ENCODE measurements at regions not wholly inside any gene's neighbourhood (a gene's known extent, or its start where the extent isn't known, plus 50 kb on each side); places are given as distances from the start of the nearest gene placed in this dataset.

- no peaks in the 10 kb centered on the region for H3K36me3 ChIP-seq (ENCODE audit: control insufficient read depth in 2 of 2, extremely low read depth in 1 of 2, insufficient read depth in 1 of 2, low read length in 1 of 2)
- ATAC-seq (replicated peaks in 1 of 4) (no peak), DNase-seq (no peak)
- no peaks in the 10 kb centered on the region for H3K36me3 Mint-ChIP-seq
- no peaks in the 10 kb centered on the region for H3K4me1 ChIP-seq (ENCODE audit: control insufficient read depth in 1 of 2, extremely low read depth in 1 of 2, insufficient read depth in 2 of 2, low read length in 2 of 2)
- WGBS (ENCODE audit: insufficient coverage) = no CpG with 5 or more reads among the region's 1 CpG
- peaks cover 3 to 7% (median 3%) of the 10 kb centered on the region in 3 donors for H3K9me3 Mint-ChIP-seq
- H3K4me1 Mint-ChIP-seq = no peaks in the 10 kb centered on the region
- H3K27me3 Mint-ChIP-seq = peaks cover 0 to 2% of the 10 kb centered on the region in 2 donors
- ChIA-PET POLR2A (no interaction called here), CTCF (no interaction called here)
- H3K4me3 Mint-ChIP-seq = no peak overlapping the region
- H3K27ac ChIP-seq (ENCODE audit: low read length) = no peak overlapping the region
- no peaks in the 10 kb centered on the region for H3K27me3 ChIP-seq (replicated peaks in 1 of 2; ENCODE audit: control insufficient read depth in 2 of 2, extremely low read depth in 1 of 2, insufficient read depth in 2 of 2, low read length in 1 of 2)
- no peak overlapping the region for H3K4me3 ChIP-seq (ENCODE audit: control insufficient read depth in 1 of 2, extremely low read depth in 1 of 2, low read length in 1 of 2)
- no peak overlapping the region for H3K27ac Mint-ChIP-seq
- H3K9me3 ChIP-seq = no peaks in the 10 kb centered on the region
Measured at GRCh38 chr1:163537809-163538208, 216.1 kb downstream of the NUF2 start.

GRCh38 chr1:163538667-163539066 is 216.9 kb downstream of the NUF2 start:
- 85% methylated on average over 4 of the region's 4 CpGs for WGBS (ENCODE audit: insufficient coverage)
- Mint-ChIP-seq H3K4me1 (no peaks in the 10 kb centered on the region), H3K36me3 (no peaks in the 10 kb centered on the region), H3K9me3 (peaks cover 2 to 6% (median 3%) of the 10 kb centered on the region in 3 donors), H3K27me3 (no peaks in the 10 kb centered on the region), H3K27ac (no peak overlapping the region), H3K4me3 (no peak overlapping the region)
- H3K36me3 ChIP-seq (ENCODE audit: control insufficient read depth in 2 of 2, extremely low read depth in 1 of 2, insufficient read depth in 1 of 2, low read length in 1 of 2) = no peaks in the 10 kb centered on the region
- no peaks in the 10 kb centered on the region for H3K4me1 ChIP-seq (ENCODE audit: control insufficient read depth in 1 of 2, extremely low read depth in 1 of 2, insufficient read depth in 2 of 2, low read length in 2 of 2)
- DNase-seq (no peak), ATAC-seq (replicated peaks in 1 of 4) (no peak)
- ChIA-PET CTCF (interaction anchor here in 1 of 2 donors (0.5 kb wide), 1 partner anchor 8 kb away, joined by 3 read pairs; no protein-coding TSS in a partner anchor), POLR2A (no interaction called here)
- H3K4me3 ChIP-seq (ENCODE audit: control insufficient read depth in 1 of 2, extremely low read depth in 1 of 2, low read length in 1 of 2) = no peak overlapping the region
- H3K27ac ChIP-seq (ENCODE audit: low read length) = no peak overlapping the region
- H3K9me3 ChIP-seq = no peaks in the 10 kb centered on the region
- H3K27me3 ChIP-seq (replicated peaks in 1 of 2; ENCODE audit: control insufficient read depth in 2 of 2, extremely low read depth in 1 of 2, insufficient read depth in 2 of 2, low read length in 1 of 2) = no peaks in the 10 kb centered on the region

GRCh38 chr1:163540727-163541126 is 219.0 kb downstream of the NUF2 start:
- Histone ChIP-seq H3K27ac (ENCODE audit: low read length) (no peak overlapping the region), H3K9me3 (no peaks in the 10 kb centered on the region), H3K4me1 (ENCODE audit: control insufficient read depth in 1 of 2, extremely low read depth in 1 of 2, insufficient read depth in 2 of 2, low read length in 2 of 2) (no peaks in the 10 kb centered on the region), H3K27me3 (replicated peaks in 1 of 2; ENCODE audit: control insufficient read depth in 2 of 2, extremely low read depth in 1 of 2, insufficient read depth in 2 of 2, low read length in 1 of 2) (no peaks in the 10 kb centered on the region), H3K4me3 (ENCODE audit: control insufficient read depth in 1 of 2, extremely low read depth in 1 of 2, low read length in 1 of 2) (no peak overlapping the region), H3K36me3 (ENCODE audit: control insufficient read depth in 2 of 2, extremely low read depth in 1 of 2, insufficient read depth in 1 of 2, low read length in 1 of 2) (no peaks in the 10 kb centered on the region)
- no peak for DNase-seq
- WGBS (ENCODE audit: insufficient coverage) = 100% methylated on average over 1 of the region's 2 CpGs
- no peak overlapping the region for H3K4me3 Mint-ChIP-seq
- no peak for ATAC-seq (replicated peaks in 1 of 4)
- H3K27ac Mint-ChIP-seq = no peak overlapping the region
- no peaks in the 10 kb centered on the region for H3K36me3 Mint-ChIP-seq
- no peaks in the 10 kb centered on the region for H3K4me1 Mint-ChIP-seq
- CTCF ChIA-PET = no interaction called here
- H3K9me3 Mint-ChIP-seq = peaks cover 0 to 3% (median 0%) of the 10 kb centered on the region in 3 donors
- POLR2A ChIA-PET = no interaction called here
- H3K27me3 Mint-ChIP-seq = no peaks in the 10 kb centered on the region

- no peaks in the 10 kb centered on the region for H3K36me3 Mint-ChIP-seq
- WGBS (ENCODE audit: insufficient coverage) = no CpG with 5 or more reads among the region's 3 CpGs
- ChIA-PET CTCF (no interaction called here), POLR2A (no interaction called here)
- H3K4me1 ChIP-seq (ENCODE audit: control insufficient read depth in 1 of 2, extremely low read depth in 1 of 2, insufficient read depth in 2 of 2, low read length in 2 of 2) = no peaks in the 10 kb centered on the region
- no peak overlapping the region for H3K4me3 Mint-ChIP-seq
- no peak overlapping the region for H3K4me3 ChIP-seq (ENCODE audit: control insufficient read depth in 1 of 2, extremely low read depth in 1 of 2, low read length in 1 of 2)
- no peaks in the 10 kb centered on the region for H3K27me3 ChIP-seq (replicated peaks in 1 of 2; ENCODE audit: control insufficient read depth in 2 of 2, extremely low read depth in 1 of 2, insufficient read depth in 2 of 2, low read length in 1 of 2)
- no peaks in the 10 kb centered on the region for H3K9me3 ChIP-seq
- H3K27ac ChIP-seq (ENCODE audit: low read length) = no peak overlapping the region
- peaks cover 0 to 4% (median 3%) of the 10 kb centered on the region in 3 donors for H3K9me3 Mint-ChIP-seq
- H3K36me3 ChIP-seq (ENCODE audit: control insufficient read depth in 2 of 2, extremely low read depth in 1 of 2, insufficient read depth in 1 of 2, low read length in 1 of 2) = no peaks in the 10 kb centered on the region
- no peaks in the 10 kb centered on the region for H3K27me3 Mint-ChIP-seq
- ATAC-seq (replicated peaks in 1 of 4) (no peak), DNase-seq (no peak)
- H3K27ac Mint-ChIP-seq = no peak overlapping the region
- no peaks in the 10 kb centered on the region for H3K4me1 Mint-ChIP-seq
Measured at GRCh38 chr1:163544441-163544840, 222.7 kb downstream of the NUF2 start.

- no peak overlapping the region for H3K4me3 Mint-ChIP-seq
- WGBS (ENCODE audit: insufficient coverage) = 90% methylated on average over 2 of the region's 3 CpGs
- POLR2A ChIA-PET = no interaction called here
- no peaks in the 10 kb centered on the region for H3K4me1 Mint-ChIP-seq
- H3K27me3 Mint-ChIP-seq = peaks cover 0 to 4% of the 10 kb centered on the region in 2 donors
- peaks cover 6 to 10% (median 9%) of the 10 kb centered on the region in 3 donors for H3K9me3 Mint-ChIP-seq
- no peaks in the 10 kb centered on the region for H3K36me3 Mint-ChIP-seq
- H3K27me3 ChIP-seq (replicated peaks in 1 of 2; ENCODE audit: control insufficient read depth in 2 of 2, extremely low read depth in 1 of 2, insufficient read depth in 2 of 2, low read length in 1 of 2) = no peaks in the 10 kb centered on the region
- DNase-seq = no peak
- H3K4me1 ChIP-seq (ENCODE audit: control insufficient read depth in 1 of 2, extremely low read depth in 1 of 2, insufficient read depth in 2 of 2, low read length in 2 of 2) = no peaks in the 10 kb centered on the region
- H3K27ac Mint-ChIP-seq = no peak overlapping the region
- no peak for ATAC-seq (replicated peaks in 1 of 4)
- no peak overlapping the region for H3K27ac ChIP-seq (ENCODE audit: low read length)
- CTCF ChIA-PET = no interaction called here
- H3K36me3 ChIP-seq (ENCODE audit: control insufficient read depth in 2 of 2, extremely low read depth in 1 of 2, insufficient read depth in 1 of 2, low read length in 1 of 2) = no peaks in the 10 kb centered on the region
- H3K4me3 ChIP-seq (ENCODE audit: control insufficient read depth in 1 of 2, extremely low read depth in 1 of 2, low read length in 1 of 2) = no peak overlapping the region
- H3K9me3 ChIP-seq = no peaks in the 10 kb centered on the region
Measured at GRCh38 chr1:163558162-163558561, 236.4 kb downstream of the NUF2 start.

GRCh38 chr1:163561580-163562295 is 240.0 kb downstream of the NUF2 start:
- H3K36me3 Mint-ChIP-seq = no peaks in the 10 kb centered on the region
- DNase-seq = no peak
- peaks cover 0 to 6% (median 3%) of the 10 kb centered on the region in 3 donors for H3K9me3 Mint-ChIP-seq
- no peaks in the 10 kb centered on the region for H3K36me3 ChIP-seq (ENCODE audit: control insufficient read depth in 2 of 2, extremely low read depth in 1 of 2, insufficient read depth in 1 of 2, low read length in 1 of 2)
- no peaks in the 10 kb centered on the region for H3K4me1 Mint-ChIP-seq
- no peak overlapping the region for H3K4me3 Mint-ChIP-seq
- H3K4me3 ChIP-seq (ENCODE audit: control insufficient read depth in 1 of 2, extremely low read depth in 1 of 2, low read length in 1 of 2) = no peak overlapping the region
- H3K27ac Mint-ChIP-seq = no peak overlapping the region
- ATAC-seq (replicated peaks in 1 of 4) = no peak
- no peaks in the 10 kb centered on the region for H3K27me3 ChIP-seq (replicated peaks in 1 of 2; ENCODE audit: control insufficient read depth in 2 of 2, extremely low read depth in 1 of 2, insufficient read depth in 2 of 2, low read length in 1 of 2)
- POLR2A ChIA-PET = no interaction called here
- no peaks in the 10 kb centered on the region for H3K9me3 ChIP-seq
- CTCF ChIA-PET = no interaction called here
- H3K27ac ChIP-seq (ENCODE audit: low read length) = no peak overlapping the region
- WGBS (ENCODE audit: insufficient coverage) = 70% methylated on average over 2 of the region's 3 CpGs
- H3K4me1 ChIP-seq (ENCODE audit: control insufficient read depth in 1 of 2, extremely low read depth in 1 of 2, insufficient read depth in 2 of 2, low read length in 2 of 2) = no peaks in the 10 kb centered on the region
- H3K27me3 Mint-ChIP-seq = no peaks in the 10 kb centered on the region

GRCh38 chr1:163562355-163562754 is 240.6 kb downstream of the NUF2 start:
- Histone ChIP-seq H3K27ac (ENCODE audit: low read length) (no peak overlapping the region), H3K36me3 (ENCODE audit: control insufficient read depth in 2 of 2, extremely low read depth in 1 of 2, insufficient read depth in 1 of 2, low read length in 1 of 2) (no peaks in the 10 kb centered on the region), H3K4me1 (ENCODE audit: control insufficient read depth in 1 of 2, extremely low read depth in 1 of 2, insufficient read depth in 2 of 2, low read length in 2 of 2) (no peaks in the 10 kb centered on the region), H3K27me3 (replicated peaks in 1 of 2; ENCODE audit: control insufficient read depth in 2 of 2, extremely low read depth in 1 of 2, insufficient read depth in 2 of 2, low read length in 1 of 2) (no peaks in the 10 kb centered on the region), H3K4me3 (ENCODE audit: control insufficient read depth in 1 of 2, extremely low read depth in 1 of 2, low read length in 1 of 2) (no peak overlapping the region), H3K9me3 (no peaks in the 10 kb centered on the region)
- no peaks in the 10 kb centered on the region for H3K36me3 Mint-ChIP-seq
- ChIA-PET POLR2A (no interaction called here), CTCF (no interaction called here)
- no peak overlapping the region for H3K27ac Mint-ChIP-seq
- DNase-seq (no peak), ATAC-seq (replicated peaks in 1 of 4) (no peak)
- H3K4me1 Mint-ChIP-seq = no peaks in the 10 kb centered on the region
- peaks cover 0 to 6% (median 3%) of the 10 kb centered on the region in 3 donors for H3K9me3 Mint-ChIP-seq
- no peaks in the 10 kb centered on the region for H3K27me3 Mint-ChIP-seq
- WGBS (ENCODE audit: insufficient coverage) = 100% methylated on average over 1 of the region's 2 CpGs
- H3K4me3 Mint-ChIP-seq = no peak overlapping the region
